Caco-2 (cell line): ENCODE measurements at regions not wholly inside any gene's neighbourhood (a gene's known extent, or its start where the extent isn't known, plus 50 kb on each side); places are given as distances from the start of the nearest gene placed in this dataset.

Experiments used
- BruUV-seq: library from RNA; stranded (reverse); fragments of 400-500 nt; replicated peaks from 2 replicates; lab custom pipeline; 2021; lab: Mats Ljungman, UMichigan
- CTCF ChIA-PET: fragments of 300-600 bp; sonication (Branson Sonifier 250); formaldehyde crosslinking; loops from one replicate; lab custom pipeline; 2022; ENCODE audit warnings: antibody characterized with exemption; lab: Charles Lee
- POLR2A ChIA-PET: fragments of 300-600 bp; sonication (Branson Sonifier 250); formaldehyde crosslinking; loops from one replicate; lab custom pipeline; 2022; ENCODE audit warnings: antibody characterized with exemption; lab: Charles Lee
- DNase-seq, 2 experiments: peaks; one replicate each; pipeline versions ENCODE4 v3.0.0 to v3.0.0-alpha.2; 2020 to 2022
- H3K27me3 ChIP-seq: replicated peaks from 2 replicates; pipeline ENCODE4 v1.6.0; 2011; ENCODE audit warnings: low read length; ENCODE audit not compliant: control insufficient read depth, insufficient read depth
- H3K36me3 ChIP-seq: 2 replicates; pipeline ENCODE4 v1.5.1; 2011; ENCODE audit warnings: low read length; ENCODE audit not compliant: control insufficient read depth, insufficient read depth
- H3K4me1 ChIP-seq: fragments of 250-450 bp; sonication (Bioruptor Pico); 2 replicates; pipeline ENCODE4 v1.5.1; 2020; ENCODE audit warnings: mild to moderate bottlenecking
- H3K4me3 ChIP-seq: 2 replicates; pipeline ENCODE4 v1.5.1; 2011; ENCODE audit warnings: low read depth, mild to moderate bottlenecking, control low read depth, low read length
- H3K9me3 ChIP-seq: fragments of 250-450 bp; sonication (Bioruptor Pico); 2 replicates; pipeline ENCODE4 v1.5.1; 2020; ENCODE audit warnings: mild to moderate bottlenecking, moderate library complexity
- H3K27ac Mint-ChIP-seq: one replicate; pipeline ENCODE4 v1.8.0; 2022; ENCODE audit warnings: mixed read lengths; ENCODE audit not compliant: unreplicated experiment
- H3K27me3 Mint-ChIP-seq: one replicate; pipeline ENCODE4 v1.8.0; 2022; ENCODE audit warnings: mixed read lengths; ENCODE audit not compliant: insufficient read depth, unreplicated experiment
- H3K36me3 Mint-ChIP-seq: one replicate; pipeline ENCODE4 v1.8.0; 2022; ENCODE audit warnings: mild to moderate bottlenecking, mixed read lengths; ENCODE audit not compliant: insufficient read depth, unreplicated experiment
- H3K4me1 Mint-ChIP-seq: one replicate; pipeline ENCODE4 v1.8.0; 2022; ENCODE audit warnings: low read depth, mixed read lengths; ENCODE audit not compliant: unreplicated experiment
- H3K4me3 Mint-ChIP-seq: one replicate; pipeline ENCODE4 v1.8.0; 2022; ENCODE audit warnings: mild to moderate bottlenecking, moderate library complexity, mixed read lengths; ENCODE audit not compliant: unreplicated experiment
- H3K9me3 Mint-ChIP-seq: one replicate; pipeline ENCODE4 v1.8.0; 2022; ENCODE audit warnings: mixed read lengths; ENCODE audit not compliant: unreplicated experiment
- CTCF ChIP-seq, 2 experiments: fragments of 200-600 bp in 1 of 2; IDR thresholded peaks; 1 replicate in 1 of 2; 2 replicates in 1 of 2; pipeline versions ENCODE4 v1.5.1 to v1.8.0; 2011 to 2022; ENCODE audit warnings: antibody characterized with exemption in 1 of 2, control low read depth in 1 of 2, inconsistent platforms in 1 of 2, low read depth in 1 of 2, low read length in 1 of 2, mild to moderate bottlenecking in 1 of 2, moderate library complexity in 1 of 2; ENCODE audit not compliant: insufficient read depth in 1 of 2, severe bottlenecking in 1 of 2, unreplicated experiment in 1 of 2
- intact Hi-C: fragments of 100-400 bp; cut with micrococcal nuclease; formaldehyde crosslinking; loops from one replicate; pipeline ENCODE4 v1.10.0; 2022; ENCODE audit not compliant: unreplicated experiment

DNA sequence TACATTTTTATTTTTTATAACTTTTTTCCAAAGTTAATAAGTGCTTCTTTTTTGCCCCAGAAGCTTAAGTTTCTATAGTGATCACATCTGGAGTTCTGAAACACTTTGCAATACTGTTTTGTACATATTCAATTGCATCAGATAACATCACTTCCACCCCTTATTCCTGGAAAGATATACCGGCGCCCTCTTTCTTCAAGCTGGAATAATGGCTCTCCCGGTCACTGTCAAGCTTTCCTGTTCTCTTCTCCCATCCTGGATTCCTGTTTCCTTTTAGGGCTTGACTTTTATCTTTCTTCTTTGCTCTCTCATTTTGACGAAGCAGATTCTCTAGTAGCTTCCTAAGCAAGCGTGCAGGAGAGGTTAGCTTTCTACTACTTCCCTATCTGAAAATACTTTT lies 1866.8 kb downstream of the MRPL39 start:
- H3K9me3 ChIP-seq: no peaks in the 10 kb centered on the region

GRCh38 chr21:23732776-23733175 lies 1874.5 kb downstream of the MRPL39 start:
- Mint-ChIP-seq H3K4me3 (no peak overlapping the region), H3K36me3 (no peaks in the 10 kb centered on the region), H3K9me3 (no peaks in the 10 kb centered on the region), H3K27me3 (peaks cover 7% of the 10 kb centered on the region), H3K27ac (no peak overlapping the region), H3K4me1 (no peaks in the 10 kb centered on the region)
- no peaks in the 10 kb centered on the region for H3K4me1 ChIP-seq
- BruUV-seq: no TSS peak
- POLR2A ChIA-PET: no interaction called here
- no peak for DNase-seq
- no peak overlapping the region for H3K4me3 ChIP-seq
- no peaks in the 10 kb centered on the region for H3K9me3 ChIP-seq
- H3K27me3 ChIP-seq: no peaks in the 10 kb centered on the region
- TF ChIP-seq CTCF (IDR thresholded peaks at IDR 0.05; ENCODE audit: insufficient read depth in 1 of 2, low read depth in 1 of 2, low read length in 1 of 2, severe bottlenecking in 1 of 2, unreplicated experiment in 1 of 2): no peak
- CTCF ChIA-PET: no interaction called here
- intact Hi-C loops: no loop called here
- no peaks in the 10 kb centered on the region for H3K36me3 ChIP-seq

More for the DNA sequence above, 1866.8 kb downstream of the MRPL39 start:
- intact Hi-C loops: no loop called here
- BruUV-seq: no TSS peak
- no peaks in the 10 kb centered on the region for H3K27me3 ChIP-seq
- ChIA-PET CTCF (no interaction called here), POLR2A (no interaction called here)
- no peak overlapping the region for H3K4me3 ChIP-seq
- H3K36me3 ChIP-seq: no peaks in the 10 kb centered on the region
- no peak for TF ChIP-seq CTCF (IDR thresholded peaks at IDR 0.05; ENCODE audit: insufficient read depth in 1 of 2, low read depth in 1 of 2, low read length in 1 of 2, severe bottlenecking in 1 of 2, unreplicated experiment in 1 of 2)
- DNase-seq: no peak
- Mint-ChIP-seq H3K9me3 (peaks cover 3% of the 10 kb centered on the region), H3K27ac (no peak overlapping the region), H3K4me3 (no peak overlapping the region), H3K36me3 (no peaks in the 10 kb centered on the region), H3K4me1 (no peaks in the 10 kb centered on the region), H3K27me3 (peaks cover 3% of the 10 kb centered on the region)
- no peaks in the 10 kb centered on the region for H3K4me1 ChIP-seq

DNA sequence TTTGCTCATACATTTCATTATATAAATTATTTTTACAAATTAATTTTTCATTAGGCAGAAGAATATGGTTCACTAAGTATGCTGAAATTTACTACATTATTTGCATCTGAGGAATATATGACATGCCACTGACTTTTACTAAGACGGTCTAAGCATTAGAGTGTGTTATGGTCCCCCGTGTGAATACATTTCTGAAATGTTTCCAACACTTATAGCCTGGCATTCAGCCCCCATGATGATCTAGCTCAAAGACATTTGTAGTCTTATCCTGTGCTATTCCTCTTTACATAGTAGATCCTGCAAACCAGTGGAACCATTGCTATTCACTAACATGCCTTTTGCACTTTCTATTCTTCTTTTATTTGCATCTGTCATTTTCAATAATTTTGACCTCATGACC lies 1878.0 kb downstream of the MRPL39 start:
- Mint-ChIP-seq H3K27ac (no peak overlapping the region), H3K4me3 (no peak overlapping the region), H3K27me3 (peaks cover 3% of the 10 kb centered on the region), H3K4me1 (no peaks in the 10 kb centered on the region), H3K9me3 (no peaks in the 10 kb centered on the region), H3K36me3 (no peaks in the 10 kb centered on the region)
- Histone ChIP-seq H3K27me3 (no peaks in the 10 kb centered on the region), H3K36me3 (no peaks in the 10 kb centered on the region), H3K9me3 (no peaks in the 10 kb centered on the region), H3K4me3 (no peak overlapping the region), H3K4me1 (no peaks in the 10 kb centered on the region)
- no peak for TF ChIP-seq CTCF (IDR thresholded peaks at IDR 0.05; ENCODE audit: insufficient read depth in 1 of 2, low read depth in 1 of 2, low read length in 1 of 2, severe bottlenecking in 1 of 2, unreplicated experiment in 1 of 2)
- intact Hi-C loops: no loop called here
- POLR2A ChIA-PET: no interaction called here
- CTCF ChIA-PET: no interaction called here
- BruUV-seq: no TSS peak
- DNase-seq: no peak
